Left ventricle myocardium inferior (tissue), 1 donor: ENCODE measurements at regions not wholly inside any gene's neighbourhood (a gene's known extent, or its start where the extent isn't known, plus 50 kb on each side); places are given as distances from the start of the nearest gene placed in this dataset.

ENCODE experiments used
- DNase-seq: peaks from one replicate; pipeline ENCODE4 v3.0.0-alpha.2; 2020
- H3K27ac ChIP-seq: fragments of 200-600 bp; replicated peaks from 2 replicates; pipeline ENCODE4 v1.8.0; 2021
- H3K27me3 ChIP-seq: fragments of 200-600 bp; 2 replicates; pipeline ENCODE4 v1.8.0; 2021; ENCODE audit warnings: low read depth
- H3K36me3 ChIP-seq: fragments of 200-600 bp; 2 replicates; pipeline ENCODE4 v1.8.0; 2021
- H3K4me1 ChIP-seq: fragments of 200-600 bp; 2 replicates; pipeline ENCODE4 v1.8.0; 2021
- H3K4me3 ChIP-seq: fragments of 200-600 bp; 2 replicates; pipeline ENCODE4 v1.8.0; 2021; ENCODE audit warnings: mild to moderate bottlenecking, moderate library complexity
- H3K9me3 ChIP-seq: fragments of 200-600 bp; replicated peaks from 2 replicates; pipeline ENCODE4 v1.8.0; 2021
- CTCF ChIP-seq: fragments of 200-600 bp; IDR thresholded peaks from 2 replicates; pipeline ENCODE4 v1.8.0; 2021; ENCODE audit warnings: antibody characterized with exemption, mild to moderate bottlenecking, borderline replicate concordance
- intact Hi-C: fragments of 100-400 bp; cut with micrococcal nuclease; formaldehyde crosslinking; loops from one replicate; pipeline ENCODE4 v1.11.0; 2022
- donor health status: DM: no; HTN: yes; CAD: no; lungs with severe emphysema.

GRCh38 chr6:133100865-133101264 lies 140.3 kb upstream of the EYA4 start:
- TF ChIP-seq CTCF = no peak
- Histone ChIP-seq H3K9me3 (no peaks in the 10 kb centered on the region), H3K27ac (no peak overlapping the region), H3K27me3 (no peaks in the 10 kb centered on the region), H3K36me3 (no peaks in the 10 kb centered on the region), H3K4me3 (no peak overlapping the region), H3K4me1 (peaks cover 11% of the 10 kb centered on the region)
- intact Hi-C loops = no loop called here
- no peak for DNase-seq

- no peaks in the 10 kb centered on the region for H3K27me3 ChIP-seq
- intact Hi-C loops = no loop called here
- H3K4me1 ChIP-seq = peaks cover 11% of the 10 kb centered on the region
- no peaks in the 10 kb centered on the region for H3K36me3 ChIP-seq
- no peaks in the 10 kb centered on the region for H3K9me3 ChIP-seq
- H3K4me3 ChIP-seq = no peak overlapping the region
- no peak for TF ChIP-seq CTCF
- no peak overlapping the region for H3K27ac ChIP-seq
- no peak for DNase-seq
These were observed 139.4 kb upstream of the EYA4 start for GRCh38 chr6:133101790-133102189.

DNA sequence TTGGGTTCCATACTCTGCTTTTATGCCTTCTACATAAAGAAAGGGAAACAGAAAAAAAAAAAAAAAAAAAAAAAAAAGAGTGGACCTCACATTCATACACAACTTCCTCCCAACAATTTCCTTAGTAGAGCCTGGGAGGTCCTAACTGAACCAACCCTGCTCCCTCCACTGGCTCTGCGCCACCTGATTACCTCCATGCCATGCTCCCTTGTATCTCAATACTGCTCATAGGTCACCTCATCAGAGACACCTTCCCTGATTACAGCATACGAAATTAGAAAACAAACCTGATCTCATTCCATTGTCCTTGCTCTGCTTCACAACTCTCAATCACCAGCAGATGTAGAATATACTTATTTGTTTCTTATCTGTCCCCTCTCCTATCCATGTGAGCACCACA lies 134.2 kb upstream of the EYA4 start:
- H3K4me1 ChIP-seq = peaks cover 1% of the 10 kb centered on the region
- H3K36me3 ChIP-seq = no peaks in the 10 kb centered on the region
- no peak for DNase-seq
- no peak overlapping the region for H3K4me3 ChIP-seq
- intact Hi-C loops = no loop called here
- TF ChIP-seq CTCF = no peak
- no peak overlapping the region for H3K27ac ChIP-seq
- H3K27me3 ChIP-seq = no peaks in the 10 kb centered on the region
- H3K9me3 ChIP-seq = no peaks in the 10 kb centered on the region

- Histone ChIP-seq H3K27ac (no peak overlapping the region), H3K36me3 (no peaks in the 10 kb centered on the region), H3K9me3 (no peaks in the 10 kb centered on the region), H3K4me1 (no peaks in the 10 kb centered on the region), H3K4me3 (no peak overlapping the region), H3K27me3 (no peaks in the 10 kb centered on the region)
- DNase-seq = no peak
- intact Hi-C loops = no loop called here
- TF ChIP-seq CTCF = no peak
These were observed 132.7 kb upstream of the EYA4 start for GRCh38 chr6:133108419-133108818.

- no peaks in the 10 kb centered on the region for H3K27me3 ChIP-seq
- no peak overlapping the region for H3K27ac ChIP-seq
- H3K4me1 ChIP-seq = no peaks in the 10 kb centered on the region
- H3K4me3 ChIP-seq = no peak overlapping the region
- no peak for DNase-seq
- no peak for TF ChIP-seq CTCF
- H3K36me3 ChIP-seq = no peaks in the 10 kb centered on the region
- intact Hi-C loops = no loop called here
- peaks cover 29% of the 10 kb centered on the region for H3K9me3 ChIP-seq
These were observed 126.2 kb upstream of the EYA4 start for GRCh38 chr6:133114973-133115372.

DNA sequence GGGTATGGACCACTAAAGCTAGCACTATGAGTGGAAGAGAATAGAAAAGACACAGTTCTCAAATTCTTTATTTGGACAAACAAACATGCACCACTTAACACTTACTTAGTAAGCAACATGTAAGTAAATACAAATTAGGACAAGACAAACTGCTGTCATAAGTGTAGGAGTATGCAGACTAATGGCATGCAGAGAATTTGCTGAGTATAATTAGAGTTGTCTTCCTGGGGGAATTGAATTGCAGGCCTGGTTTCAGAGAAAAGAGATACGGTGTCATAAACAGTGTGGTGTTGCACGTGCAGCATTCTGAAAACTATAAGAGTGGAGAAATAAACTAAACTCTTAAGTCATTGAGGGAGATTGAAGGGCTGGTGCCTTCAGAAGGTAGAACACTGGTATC lies 125.2 kb upstream of the EYA4 start:
- no peak for DNase-seq
- Histone ChIP-seq H3K9me3 (peaks cover 39% of the 10 kb centered on the region), H3K27ac (no peak overlapping the region), H3K36me3 (no peaks in the 10 kb centered on the region), H3K27me3 (no peaks in the 10 kb centered on the region), H3K4me3 (no peak overlapping the region), H3K4me1 (no peaks in the 10 kb centered on the region)
- no peak for TF ChIP-seq CTCF
- intact Hi-C loops = no loop called here
